HepG2 (cell line): ENCODE measurements at regions not wholly inside any gene's neighbourhood (a gene's known extent, or its start where the extent isn't known, plus 50 kb on each side); places are given as distances from the start of the nearest gene placed in this dataset.

Experiments used
- AHR ChIP-seq: IDR thresholded peaks from 2 replicates; pipeline ENCODE4 v1.6.1; 2018; ENCODE audit warnings: missing genetic modification reagents, missing compliant biosample characterization
- AKNA ChIP-seq: sonication (generic); formaldehyde crosslinking; IDR thresholded peaks from 2 replicates; pipeline ENCODE4 v1.4.0; 2020; ENCODE audit warnings: missing genetic modification reagents, borderline replicate concordance
- ATF4 ChIP-seq, 2 experiments: fragments of 450-650 bp in 1 of 2; sonication (generic) in 1 of 2; formaldehyde crosslinking; IDR thresholded peaks; 2 replicates each; pipeline versions ENCODE4 v1.5.0 to v1.8.0; 2020 to 2022; ENCODE audit warnings: mild to moderate bottlenecking in 1 of 2, missing genetic modification reagents in 1 of 2
- BCL6 ChIP-seq: IDR thresholded peaks from 2 replicates; pipeline ENCODE4 v1.6.1; 2016; ENCODE audit warnings: missing genetic modification reagents, missing compliant biosample characterization
- BORCS8-MEF2B ChIP-seq: sonication (generic); formaldehyde crosslinking; IDR thresholded peaks from 2 replicates; pipeline ENCODE4 v1.8.0; 2022; ENCODE audit warnings: mild to moderate bottlenecking, missing genetic modification reagents
- E2F1 ChIP-seq: sonication (generic); formaldehyde crosslinking; IDR thresholded peaks from 2 replicates; pipeline ENCODE4 v1.5.0; 2020; ENCODE audit warnings: missing genetic modification reagents
- KAT8 ChIP-seq: IDR thresholded peaks from 2 replicates; pipeline ENCODE4 v1.6.1; 2016; ENCODE audit warnings: missing genetic modification reagents, missing compliant biosample characterization
- KLF6 ChIP-seq: IDR thresholded peaks from 2 replicates; pipeline ENCODE4 v1.8.0; 2016; ENCODE audit warnings: missing biosample characterization, missing genetic modification reagents
- NFRKB ChIP-seq: fragments of 450-650 bp; IDR thresholded peaks from 2 replicates; pipeline ENCODE4 v1.6.1; 2017
- NR1H2 ChIP-seq: sonication (generic); formaldehyde crosslinking; IDR thresholded peaks from 2 replicates; pipeline ENCODE4 v1.8.1; 2022; ENCODE audit warnings: low read depth, missing genetic modification reagents, borderline replicate concordance
- PHF21A ChIP-seq: sonication (generic); formaldehyde crosslinking; IDR thresholded peaks from 2 replicates; pipeline ENCODE4 v1.5.0; 2020; ENCODE audit warnings: mild to moderate bottlenecking, missing genetic modification reagents
- SMARCE1 ChIP-seq: fragments of 450-650 bp; IDR thresholded peaks from 2 replicates; pipeline ENCODE4 v1.6.1; 2017; ENCODE audit warnings: borderline replicate concordance
- SNAPC2 ChIP-seq: sonication (generic); formaldehyde crosslinking; IDR thresholded peaks from 2 replicates; pipeline ENCODE4 v1.8.1; 2022; ENCODE audit warnings: mild to moderate bottlenecking, missing genetic modification reagents
- ZNF20 ChIP-seq: sonication (generic); formaldehyde crosslinking; IDR thresholded peaks from 2 replicates; pipeline ENCODE4 v1.4.0; 2020; ENCODE audit warnings: mild to moderate bottlenecking, moderate library complexity, missing genetic modification reagents
- ZNF335 ChIP-seq: sonication (generic); formaldehyde crosslinking; IDR thresholded peaks from 2 replicates; pipeline ENCODE4 v1.4.0; 2020; ENCODE audit warnings: missing genetic modification reagents
- ZNF724P ChIP-seq: sonication (generic); formaldehyde crosslinking; IDR thresholded peaks from 2 replicates; pipeline ENCODE4 v1.8.0; 2022; ENCODE audit warnings: missing genetic modification reagents, borderline replicate concordance
- ZNF775 ChIP-seq: sonication (generic); formaldehyde crosslinking; IDR thresholded peaks from 2 replicates; pipeline ENCODE4 v1.4.0; 2020; ENCODE audit warnings: missing genetic modification reagents, mild to moderate bottlenecking, moderate library complexity, borderline replicate concordance
- ZSCAN9 ChIP-seq: IDR thresholded peaks from 2 replicates; pipeline ENCODE4 v1.6.1; 2016; ENCODE audit warnings: borderline replicate concordance
- TF ChIP-seq, protein P1 (sequence below): fragments of 450-650 bp; IDR thresholded peaks from 2 replicates; pipeline ENCODE4 v1.6.1; 2016
- TF ChIP-seq, protein P2 (sequence below): IDR thresholded peaks from 2 replicates; pipeline ENCODE4 v1.6.1; 2016

- TF ChIP-seq AKNA: no peak
- peak; percentile 64; the same call in 1 of the 2 replicates for TF ChIP-seq ZNF335 (CRISPR knock-in tag)
- TF ChIP-seq ZSCAN9 (CRISPR knock-in tag): peak; percentile 73; the same call in 1 of the 2 replicates
- TF ChIP-seq KAT8 (CRISPR knock-in tag): peak; percentile 79
- TF ChIP-seq KLF6 (CRISPR knock-in tag): no peak
- TF ChIP-seq, protein P1, sequence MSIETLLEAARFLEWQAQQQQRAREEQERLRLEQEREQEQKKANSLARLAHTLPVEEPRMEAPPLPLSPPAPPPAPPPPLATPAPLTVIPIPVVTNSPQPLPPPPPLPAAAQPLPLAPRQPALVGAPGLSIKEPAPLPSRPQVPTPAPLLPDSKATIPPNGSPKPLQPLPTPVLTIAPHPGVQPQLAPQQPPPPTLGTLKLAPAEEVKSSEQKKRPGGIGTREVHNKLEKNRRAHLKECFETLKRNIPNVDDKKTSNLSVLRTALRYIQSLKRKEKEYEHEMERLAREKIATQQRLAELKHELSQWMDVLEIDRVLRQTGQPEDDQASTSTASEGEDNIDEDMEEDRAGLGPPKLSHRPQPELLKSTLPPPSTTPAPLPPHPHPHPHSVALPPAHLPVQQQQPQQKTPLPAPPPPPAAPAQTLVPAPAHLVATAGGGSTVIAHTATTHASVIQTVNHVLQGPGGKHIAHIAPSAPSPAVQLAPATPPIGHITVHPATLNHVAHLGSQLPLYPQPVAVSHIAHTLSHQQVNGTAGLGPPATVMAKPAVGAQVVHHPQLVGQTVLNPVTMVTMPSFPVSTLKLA: no peak
- no peak for TF ChIP-seq ZNF775 (CRISPR knock-in tag)
- 0 out of 2 replicates have a peak, but pooled peaks have one; percentile 22 for TF ChIP-seq BORCS8-MEF2B (CRISPR knock-in tag)
- no peak for TF ChIP-seq SMARCE1
- TF ChIP-seq E2F1: no peak
- peak in 1 of 2 experiments; percentile 44; a peak in 1 of 4 replicates for TF ChIP-seq ATF4 (CRISPR knock-in tag; IDR thresholded peaks at IDR 0.05)
- no peak; the same call in 1 of the 2 replicates for TF ChIP-seq SNAPC2 (CRISPR knock-in tag)
- no peak for TF ChIP-seq NR1H2 (CRISPR knock-in tag)
- TF ChIP-seq BCL6 (CRISPR knock-in tag): 0 out of 2 replicates have a peak, but pooled peaks have one; percentile 23
- TF ChIP-seq NFRKB: no peak
- TF ChIP-seq ZNF724P (CRISPR knock-in tag): no peak
- TF ChIP-seq, protein P2, sequence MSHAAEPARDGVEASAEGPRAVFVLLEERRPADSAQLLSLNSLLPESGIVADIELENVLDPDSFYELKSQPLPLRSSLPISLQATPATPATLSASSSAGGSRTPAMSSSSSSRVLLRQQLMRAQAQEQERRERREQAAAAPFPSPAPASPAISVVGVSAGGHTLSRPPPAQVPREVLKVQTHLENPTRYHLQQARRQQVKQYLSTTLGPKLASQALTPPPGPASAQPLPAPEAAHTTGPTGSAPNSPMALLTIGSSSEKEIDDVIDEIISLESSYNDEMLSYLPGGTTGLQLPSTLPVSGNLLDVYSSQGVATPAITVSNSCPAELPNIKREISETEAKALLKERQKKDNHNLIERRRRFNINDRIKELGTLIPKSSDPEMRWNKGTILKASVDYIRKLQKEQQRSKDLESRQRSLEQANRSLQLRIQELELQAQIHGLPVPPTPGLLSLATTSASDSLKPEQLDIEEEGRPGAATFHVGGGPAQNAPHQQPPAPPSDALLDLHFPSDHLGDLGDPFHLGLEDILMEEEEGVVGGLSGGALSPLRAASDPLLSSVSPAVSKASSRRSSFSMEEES (CRISPR knock-in tag): peak; percentile 44; the same call in 1 of the 2 replicates
- TF ChIP-seq PHF21A (CRISPR knock-in tag): 0 out of 2 replicates have a peak, but pooled peaks have one; percentile 28
- no peak for TF ChIP-seq ZNF20
- peak; percentile 51; the same call in 1 of the 2 replicates for TF ChIP-seq AHR (CRISPR knock-in tag)
Observed at GRCh38 chr6:28657769-28658465, 132.2 kb downstream of the GPX5 start (continued).
